Neural progenitor cell (in vitro differentiated cells): ENCODE measurements at regions not wholly inside any gene's neighbourhood (a gene's known extent, or its start where the extent isn't known, plus 50 kb on each side); places are given as distances from the start of the nearest gene placed in this dataset.

Experiments
- DNase-seq: peaks from one replicate; pipeline ENCODE4 v3.0.0-alpha.2; 2016; ENCODE audit warnings: low spot score
- H2AFZ ChIP-seq: fragments of 200-600 bp; sonication (generic); replicated peaks from 2 replicates; pipeline ENCODE4 v1.6.1; 2016; ENCODE audit warnings: antibody characterized with exemption
- H3F3A ChIP-seq: fragments of 200-600 bp; sonication (generic); 2 replicates; pipeline ENCODE4 v1.6.1; 2016; ENCODE audit warnings: antibody characterized with exemption, low read depth
- H3K27ac ChIP-seq: fragments of 200-600 bp; sonication (generic); 2 replicates; pipeline ENCODE4 v1.5.1; 2016; ENCODE audit warnings: mild to moderate bottlenecking
- H3K27me3 ChIP-seq: fragments of 200-600 bp; sonication (generic); 2 replicates; pipeline ENCODE4 v1.6.1; 2016; ENCODE audit warnings: mild to moderate bottlenecking, moderate library complexity
- H3K36me3 ChIP-seq: fragments of 200-600 bp; sonication (generic); 2 replicates; pipeline ENCODE4 v1.5.1; 2016
- H3K4me1 ChIP-seq: fragments of 200-600 bp; sonication (generic); 2 replicates; pipeline ENCODE4 v1.6.1; 2016; ENCODE audit warnings: mixed run types
- H3K4me2 ChIP-seq: fragments of 200-600 bp; sonication (generic); 2 replicates; pipeline ENCODE4 v1.6.1; 2016
- H3K4me3 ChIP-seq: fragments of 200-600 bp; sonication (generic); 2 replicates; pipeline ENCODE4 v1.5.1; 2016
- H3K79me2 ChIP-seq: fragments of 200-600 bp; sonication (generic); 2 replicates; pipeline ENCODE4 v1.6.1; 2016; ENCODE audit warnings: low read depth
- H3K9ac ChIP-seq: fragments of 200-600 bp; sonication (generic); 2 replicates; pipeline ENCODE4 v1.6.1; 2016
- H3K9me3 ChIP-seq: fragments of 200-600 bp; sonication (generic); 2 replicates; pipeline ENCODE4 v1.5.1; 2016; ENCODE audit warnings: low read depth
- H4K20me1 ChIP-seq: fragments of 200-600 bp; sonication (generic); 2 replicates; pipeline ENCODE4 v1.6.1; 2016; ENCODE audit warnings: low read depth
- H3K27ac Mint-ChIP-seq: 3 replicates; pipeline ENCODE4 v1.8.0; 2021; ENCODE audit warnings: mixed read lengths
- H3K27me3 Mint-ChIP-seq: 2 replicates; pipeline ENCODE4 v1.8.0; 2022; ENCODE audit warnings: low read depth, mild to moderate bottlenecking, inconsistent platforms, moderate library complexity, mixed read lengths; ENCODE audit not compliant: insufficient read depth
- H3K36me3 Mint-ChIP-seq: 3 replicates; pipeline ENCODE4 v1.8.0; 2021; ENCODE audit warnings: mixed read lengths
- H3K4me1 Mint-ChIP-seq: 3 replicates; pipeline ENCODE4 v1.8.0; 2021; ENCODE audit warnings: mixed read lengths
- H3K4me3 Mint-ChIP-seq: 3 replicates; pipeline ENCODE4 v1.8.0; 2021; ENCODE audit warnings: mild to moderate bottlenecking, moderate library complexity, mixed read lengths
- H3K9me3 Mint-ChIP-seq: 3 replicates; pipeline ENCODE4 v1.8.0; 2020; ENCODE audit warnings: mixed read lengths
- CTCF ChIP-seq: fragments of 200-600 bp; sonication (generic); IDR thresholded peaks from 2 replicates; pipeline ENCODE4 v1.5.1; 2017; ENCODE audit warnings: antibody characterized with exemption, mild to moderate bottlenecking
- EZH2 ChIP-seq: fragments of 200-600 bp; sonication (generic); IDR thresholded peaks from 2 replicates; pipeline ENCODE4 v1.6.1; 2017; ENCODE audit warnings: antibody characterized with exemption, mild to moderate bottlenecking, moderate library complexity
- EZH2phosphoT487 ChIP-seq: fragments of 200-600 bp; sonication (generic); IDR thresholded peaks from 2 replicates; pipeline ENCODE4 v1.6.1; 2017; ENCODE audit warnings: antibody characterized with exemption

- Histone ChIP-seq H3K9ac (no peak overlapping the region), H3K4me1 (no peaks in the 10 kb centered on the region), H3K27me3 (peaks cover 16% of the 10 kb centered on the region), H3K79me2 (no peaks in the 10 kb centered on the region), H3K27ac (no peak overlapping the region), H3K4me2 (no peak overlapping the region), H3K4me3 (no peak overlapping the region), H4K20me1 (no peaks in the 10 kb centered on the region), H3F3A (no peaks in the 10 kb centered on the region), H3K9me3 (no peaks in the 10 kb centered on the region), H3K36me3 (no peaks in the 10 kb centered on the region), H2AFZ (no peak overlapping the region)
- Mint-ChIP-seq H3K4me1 (peaks cover 11% of the 10 kb centered on the region), H3K9me3 (no peaks in the 10 kb centered on the region), H3K36me3 (no peaks in the 10 kb centered on the region), H3K4me3 (no peak overlapping the region), H3K27me3 (peaks cover 5% of the 10 kb centered on the region), H3K27ac (no peak overlapping the region)
- TF ChIP-seq EZH2phosphoT487 (no peak), CTCF (no peak), EZH2 (no peak)
- DNase-seq: no peak
Measured at GRCh38 chr9:38278457-38278856, 114.0 kb upstream of the ALDH1B1 start.

- no peak for TF ChIP-seq EZH2
- TF ChIP-seq CTCF: no peak
- Mint-ChIP-seq H3K36me3 (no peaks in the 10 kb centered on the region), H3K27me3 (peaks cover 8% of the 10 kb centered on the region)
Measured at GRCh38 chr9:38277601-38278200, 114.8 kb upstream of the ALDH1B1 start.

GRCh38 chr9:38276771-38277439 lies 115.6 kb upstream of the ALDH1B1 start:
- Mint-ChIP-seq H3K27me3 (peaks cover 8% of the 10 kb centered on the region), H3K4me3 (no peak overlapping the region), H3K9me3 (no peaks in the 10 kb centered on the region)

More at GRCh38 chr9:38277601-38278200, 114.8 kb upstream of the ALDH1B1 start:
- H3K4me3 ChIP-seq: no peak overlapping the region
- Mint-ChIP-seq H3K9me3 (no peaks in the 10 kb centered on the region), H3K27ac (no peak overlapping the region), H3K4me3 (no peak overlapping the region), H3K4me1 (peaks cover 10% of the 10 kb centered on the region)
- no peak overlapping the region for H3K4me2 ChIP-seq
- no peaks in the 10 kb centered on the region for H3K4me1 ChIP-seq
- H3K79me2 ChIP-seq: no peaks in the 10 kb centered on the region
- H2AFZ ChIP-seq: no peak overlapping the region
- no peak overlapping the region for H3K9ac ChIP-seq
- no peaks in the 10 kb centered on the region for H3F3A ChIP-seq
- no peak for DNase-seq
- H3K27me3 ChIP-seq: peaks cover 10% of the 10 kb centered on the region
- no peaks in the 10 kb centered on the region for H3K36me3 ChIP-seq
- no peaks in the 10 kb centered on the region for H4K20me1 ChIP-seq
- no peaks in the 10 kb centered on the region for H3K9me3 ChIP-seq
- H3K27ac ChIP-seq: no peak overlapping the region

More at GRCh38 chr9:38276771-38277439, 115.6 kb upstream of the ALDH1B1 start:
- no peaks in the 10 kb centered on the region for H3K4me1 ChIP-seq
- no peaks in the 10 kb centered on the region for H4K20me1 ChIP-seq
- no peak overlapping the region for H3K4me2 ChIP-seq
- H3K4me1 Mint-ChIP-seq: peaks cover 7% of the 10 kb centered on the region
- no peaks in the 10 kb centered on the region for H3K9me3 ChIP-seq
- TF ChIP-seq CTCF: no peak
- no peak for TF ChIP-seq EZH2
- no peak for TF ChIP-seq EZH2phosphoT487
- no peak overlapping the region for H3K9ac ChIP-seq
- no peak overlapping the region for H3K27ac ChIP-seq
- H3F3A ChIP-seq: no peaks in the 10 kb centered on the region
- H3K27me3 ChIP-seq: peaks cover 7% of the 10 kb centered on the region
- H3K36me3 Mint-ChIP-seq: no peaks in the 10 kb centered on the region
- peak overlapping the region; percentile 25 for H3K27ac Mint-ChIP-seq
- H3K79me2 ChIP-seq: no peaks in the 10 kb centered on the region
- H2AFZ ChIP-seq: no peak overlapping the region
- H3K4me3 ChIP-seq: no peak overlapping the region
- DNase-seq: no peak
- no peaks in the 10 kb centered on the region for H3K36me3 ChIP-seq
